SK-MEL-5 (cell line): ENCODE measurements at regions not wholly inside any gene's neighbourhood (a gene's known extent, or its start where the extent isn't known, plus 50 kb on each side); places are given as distances from the start of the nearest gene placed in this dataset.
"Not testable (repeated sequence)": the region's sequence is repeated elsewhere in the genome, so short reads cannot be mapped to it uniquely, and the experiment has no call there.

Experiments used
- DNase-seq: peaks from one replicate; pipeline ENCODE4 v3.0.0-alpha.2; 2016; ENCODE audit warnings: low read depth, low spot score
- in situ Hi-C: cut with HindIII; loops from 2 replicates; pipeline ENCODE4 v1.10.0; 2016; ENCODE audit warnings: low sequenced_read_pairs, high pct_unique_total_duplicates, low pct_unique_long_range_greater_than_20kb

DNA sequence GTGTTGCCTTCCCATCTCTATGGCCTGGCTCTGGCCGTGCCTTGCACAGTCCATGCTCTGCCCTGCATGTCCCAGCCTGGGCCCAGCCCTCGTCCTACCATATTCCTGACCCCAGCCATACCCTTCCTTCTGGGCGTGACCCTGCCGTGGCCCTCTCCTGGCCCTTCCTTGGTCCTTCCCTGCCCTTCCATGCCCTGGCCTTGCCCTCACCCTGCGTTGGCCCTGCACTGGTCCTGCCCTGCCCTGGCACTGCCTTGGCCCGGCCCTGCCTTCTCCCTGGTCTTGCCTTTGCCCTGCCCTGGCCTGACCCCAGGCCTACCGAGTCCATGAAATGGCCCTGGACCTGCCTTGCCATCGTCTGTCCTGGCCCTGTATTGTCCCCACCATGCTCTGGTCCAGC is 1561.8 kb downstream of the RPIA start:
- DNase-seq, in situ Hi-C loops: not testable (repeated sequence)

DNA sequence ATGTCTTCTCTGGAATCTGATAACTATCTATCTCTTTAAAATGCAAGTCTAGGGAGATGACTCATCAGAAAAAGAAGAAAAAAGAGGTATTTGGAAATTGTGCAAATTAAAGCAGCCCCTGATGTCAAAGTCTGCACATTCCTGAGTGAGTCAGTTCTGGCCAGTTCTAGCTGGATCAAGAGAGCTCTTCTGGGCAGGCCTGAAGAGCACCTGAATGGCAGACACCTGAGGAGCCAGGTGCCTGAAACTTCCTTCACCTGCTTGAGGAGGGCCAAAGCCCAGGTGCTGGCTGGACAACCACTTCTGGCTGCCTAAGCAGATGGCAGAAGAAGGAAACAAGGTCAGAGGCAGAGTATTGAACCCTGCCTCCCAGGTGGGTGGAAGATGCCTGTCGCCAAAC is 1575.4 kb downstream of the RPIA start:
- DNase-seq, in situ Hi-C loops: not testable (repeated sequence)

DNA sequence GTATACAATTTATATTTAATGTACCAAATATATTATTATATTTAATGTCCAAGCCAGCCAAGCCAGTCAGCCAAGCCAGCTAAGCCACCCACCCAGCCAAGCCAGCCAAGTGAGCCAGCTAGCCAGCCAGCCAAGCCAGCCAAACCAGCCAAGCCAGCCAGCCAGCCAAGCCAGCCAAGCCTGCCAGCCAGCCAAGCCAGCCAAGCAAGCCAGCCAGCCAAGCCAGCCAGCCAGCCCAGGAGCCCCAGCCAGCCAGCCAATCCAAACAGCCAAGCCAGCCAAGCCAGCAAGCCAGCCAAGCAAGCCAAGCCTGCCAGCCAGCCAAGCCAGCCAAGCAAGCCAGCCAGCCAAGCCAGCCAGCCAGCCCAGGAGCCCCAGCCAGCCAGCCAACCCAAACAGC is 1596.3 kb downstream of the RPIA start:
- in situ Hi-C loops, DNase-seq: not testable (repeated sequence)

DNA sequence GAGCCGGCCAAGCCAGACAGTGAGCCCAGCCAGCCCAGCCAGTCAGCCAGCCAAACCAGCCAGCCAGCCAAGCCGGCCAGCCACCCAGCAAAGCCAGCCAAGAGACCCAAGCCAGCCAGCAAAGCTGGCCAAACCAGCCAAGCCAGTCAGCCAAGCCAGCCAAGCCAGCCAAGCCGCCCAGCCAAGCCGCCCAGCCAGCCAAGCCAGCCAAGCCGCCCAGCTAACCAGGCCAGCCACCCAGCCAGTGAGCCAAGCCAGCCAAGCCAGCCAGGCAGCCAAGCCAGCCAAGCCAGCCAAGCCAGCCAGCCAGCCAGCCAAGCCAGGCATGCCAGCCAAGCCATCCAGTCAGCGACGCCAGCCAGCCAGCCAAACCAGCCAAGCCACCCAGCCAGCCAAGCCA is 1596.9 kb downstream of the RPIA start:
- DNase-seq, in situ Hi-C loops: not testable (repeated sequence)

DNA sequence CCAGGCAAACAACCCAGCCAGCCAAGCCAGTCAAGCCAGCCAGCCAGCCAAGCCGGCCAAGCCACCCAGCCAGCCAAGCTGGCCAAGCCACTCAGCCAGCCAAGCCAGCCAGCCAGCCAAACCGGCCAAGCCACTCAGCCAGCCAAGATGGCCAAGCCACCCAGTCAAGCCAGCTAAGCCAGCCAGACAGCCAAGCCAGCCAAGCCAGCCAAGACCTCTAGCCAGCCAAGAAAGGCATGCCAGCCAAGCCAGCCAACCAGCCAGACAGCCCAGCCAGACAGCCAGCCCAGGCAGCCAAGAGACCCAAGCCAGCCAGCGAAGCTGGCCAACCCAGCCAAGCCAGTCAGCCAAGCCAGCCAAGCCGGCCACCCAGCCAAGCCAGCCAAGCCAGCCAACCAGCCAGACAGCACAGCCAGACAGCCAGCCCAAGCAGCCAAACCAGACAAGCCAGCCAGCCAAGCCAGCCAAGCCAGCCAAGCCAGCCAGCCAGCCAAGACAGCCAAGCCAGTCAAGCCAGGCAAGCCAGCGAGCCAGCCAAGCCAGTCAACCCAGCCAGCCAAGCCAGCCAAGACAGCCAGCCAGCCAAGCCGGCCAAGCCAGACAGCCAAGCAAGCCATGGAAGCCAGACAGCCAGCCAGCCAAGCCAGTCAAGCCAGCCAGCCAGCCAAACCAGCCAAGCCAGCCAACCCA is 1598.0 kb downstream of the RPIA start:
- in situ Hi-C loops, DNase-seq: not testable (repeated sequence)

DNA sequence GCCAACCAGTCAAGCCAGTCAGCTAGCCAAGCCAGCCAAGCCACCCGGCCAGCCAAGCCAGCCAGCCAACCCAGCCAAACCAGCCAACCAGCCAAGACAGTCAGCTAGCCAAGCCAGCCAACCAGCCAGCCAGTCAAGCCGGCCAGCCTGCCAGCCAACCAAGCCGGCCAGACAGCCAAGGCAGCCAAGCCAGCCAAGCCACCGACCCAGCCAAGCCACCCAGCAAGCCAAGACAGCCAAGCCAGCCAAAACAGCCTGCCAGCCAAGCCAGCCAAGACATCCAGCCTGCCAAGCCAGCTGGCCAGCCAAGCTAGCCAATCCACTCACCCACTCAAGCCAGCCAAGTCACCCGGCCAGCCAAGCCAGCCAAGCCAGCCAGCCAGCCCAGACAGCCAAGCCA is 1599.2 kb downstream of the RPIA start:
- DNase-seq, in situ Hi-C loops: not testable (repeated sequence)

DNA sequence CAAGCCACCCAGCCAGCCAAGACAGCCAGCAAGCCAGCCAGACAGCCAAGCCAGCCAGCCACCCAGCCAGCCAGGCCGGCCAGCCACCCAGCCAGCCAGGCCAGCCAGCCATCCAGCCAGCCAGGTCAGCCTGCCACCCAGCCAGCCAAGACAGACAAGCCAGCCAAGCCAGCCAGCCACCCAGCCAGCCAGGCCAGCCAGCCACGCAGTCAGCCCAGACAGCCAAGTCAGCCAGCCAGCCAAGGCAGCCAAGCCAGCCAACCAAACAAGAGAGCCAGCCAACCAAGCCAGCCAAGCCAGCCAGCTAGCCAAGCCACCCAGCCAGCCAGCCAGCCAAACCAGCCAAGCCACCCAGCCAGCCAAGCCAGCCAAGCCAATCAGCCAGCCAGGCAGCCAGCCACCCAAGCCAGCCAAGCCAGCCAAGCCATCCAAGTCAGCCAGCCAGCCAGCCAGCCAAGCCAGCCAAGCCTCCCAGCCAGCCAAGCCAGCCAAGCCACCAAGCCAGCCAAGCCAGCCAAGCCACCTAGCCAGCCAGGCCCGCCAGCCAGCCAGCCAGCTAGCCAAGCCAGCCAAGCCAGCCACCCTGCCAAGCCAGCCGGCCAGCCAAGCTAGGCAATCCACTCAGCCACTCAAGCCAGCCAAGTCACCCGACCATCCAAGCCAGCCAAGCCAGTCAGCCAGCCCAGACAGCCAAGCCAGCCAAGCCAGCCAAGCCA is 1599.9 kb downstream of the RPIA start:
- in situ Hi-C loops, DNase-seq: not testable (repeated sequence)

DNA sequence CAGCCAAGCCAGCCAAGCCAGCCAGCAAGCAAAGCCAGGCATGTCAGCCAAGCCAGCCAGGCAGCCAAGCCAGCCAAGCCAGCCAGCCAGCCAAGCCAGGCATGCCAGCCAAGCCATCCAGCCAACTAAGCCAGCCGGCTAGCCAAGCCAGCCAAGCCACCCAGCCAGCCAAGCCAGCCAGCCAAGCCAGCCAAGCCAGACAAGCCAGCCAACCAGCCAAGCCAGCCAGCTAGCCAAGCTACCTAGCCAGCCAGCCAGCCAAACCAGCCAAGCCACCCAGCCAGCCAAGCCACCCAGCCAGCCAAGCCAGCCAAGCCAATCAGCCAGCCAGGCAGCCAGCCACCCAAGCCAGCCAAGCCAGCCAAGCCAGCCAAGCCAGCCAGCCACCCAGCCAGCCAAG is 1600.5 kb downstream of the RPIA start:
- in situ Hi-C loops, DNase-seq: not testable (repeated sequence)

DNA sequence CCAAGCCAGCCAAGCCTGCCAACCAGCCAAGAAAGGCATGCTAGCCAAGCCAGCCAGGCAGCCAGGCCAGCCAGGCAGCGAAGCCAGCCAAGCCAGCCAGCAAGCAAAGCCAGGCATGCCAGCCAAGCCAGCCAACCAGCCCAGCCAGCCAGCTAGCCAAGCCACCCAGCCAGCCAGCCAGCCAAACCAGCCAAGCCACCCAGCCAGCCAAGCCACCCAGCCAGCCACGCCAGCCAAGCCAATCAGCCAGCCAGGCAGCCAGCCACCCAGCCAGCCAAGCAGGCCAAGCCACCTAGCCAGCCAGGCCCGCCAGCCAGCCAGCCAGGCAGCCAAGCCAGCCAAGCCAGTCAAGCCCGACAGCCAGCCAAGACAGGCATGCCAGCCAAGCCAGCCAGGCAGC is 1601.0 kb downstream of the RPIA start:
- in situ Hi-C loops, DNase-seq: not testable (repeated sequence)

DNA sequence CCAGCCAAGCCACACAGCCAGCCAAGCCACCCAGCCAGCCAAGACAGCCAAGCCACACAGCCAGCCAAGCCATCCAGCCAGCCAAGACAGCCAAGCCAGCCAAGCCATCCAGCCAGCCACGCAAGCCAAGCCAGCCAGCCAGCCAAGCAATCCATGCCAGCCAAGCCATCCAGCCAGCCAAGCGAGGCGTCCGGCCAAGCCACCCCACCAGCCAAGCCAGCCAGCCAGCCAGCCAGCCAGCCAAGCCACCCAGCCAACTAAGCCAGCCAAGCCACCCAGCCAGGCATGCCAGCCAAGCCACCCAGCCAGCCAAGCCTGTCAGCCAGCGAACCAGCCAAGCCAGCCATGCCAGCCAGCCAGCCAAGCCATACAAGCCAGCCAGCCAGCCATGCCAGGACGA is 1601.8 kb downstream of the RPIA start:
- DNase-seq, in situ Hi-C loops: not testable (repeated sequence)

DNA sequence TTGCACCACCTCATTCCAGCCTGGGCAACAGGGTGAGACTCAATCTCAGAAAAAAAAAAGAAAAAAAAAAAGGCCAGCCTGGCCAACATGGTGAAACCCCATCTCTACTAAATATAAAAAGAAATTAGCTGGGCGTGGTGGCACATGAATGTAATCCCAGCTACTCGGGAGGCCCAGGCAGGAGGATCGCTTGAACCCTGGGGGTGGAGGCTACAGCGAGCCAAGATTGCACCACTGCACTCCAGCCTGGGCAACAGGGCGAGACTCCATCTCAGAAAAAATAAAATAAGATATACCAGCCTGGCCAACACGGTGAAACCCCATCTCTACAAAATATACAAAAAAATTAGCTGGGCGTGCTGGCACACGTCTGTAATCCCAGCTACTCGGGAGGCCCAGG is 1602.3 kb downstream of the RPIA start:
- in situ Hi-C loops, DNase-seq: not testable (repeated sequence)

DNA sequence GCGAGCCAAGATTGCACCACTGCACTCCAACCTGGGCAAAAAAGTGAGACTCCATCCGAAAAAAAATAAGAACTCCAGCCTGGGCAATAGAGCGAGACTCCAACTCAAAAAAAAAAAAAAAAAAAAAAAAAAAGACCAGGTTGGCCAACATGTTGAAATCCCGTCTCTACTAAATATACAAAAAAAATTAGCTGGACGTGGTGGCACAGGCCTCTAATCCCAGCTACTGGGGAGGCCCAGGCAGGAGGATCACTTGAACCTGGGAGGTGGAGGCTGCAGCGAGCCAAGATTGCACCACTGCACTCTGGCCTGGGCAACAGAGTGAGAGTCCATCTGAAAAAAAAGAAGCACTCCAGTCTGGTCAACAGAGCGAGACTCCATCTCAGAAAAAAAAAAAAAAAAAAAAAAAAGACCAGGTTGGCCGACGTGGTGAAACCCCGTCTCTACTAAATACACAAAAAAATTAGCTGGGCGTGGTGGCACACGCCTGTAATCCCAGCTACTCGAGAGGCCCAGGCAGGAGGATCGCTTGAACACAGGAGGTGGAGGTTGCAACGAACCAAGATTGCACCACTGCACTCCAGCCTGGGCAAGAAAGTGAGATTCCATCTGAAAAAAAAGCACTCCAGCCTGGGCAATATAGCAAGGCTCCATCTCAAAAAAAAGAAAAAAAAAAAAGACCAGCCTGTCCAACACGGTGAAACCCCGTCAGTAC is 1603.7 kb downstream of the RPIA start:
- DNase-seq, in situ Hi-C loops: not testable (repeated sequence)

DNA sequence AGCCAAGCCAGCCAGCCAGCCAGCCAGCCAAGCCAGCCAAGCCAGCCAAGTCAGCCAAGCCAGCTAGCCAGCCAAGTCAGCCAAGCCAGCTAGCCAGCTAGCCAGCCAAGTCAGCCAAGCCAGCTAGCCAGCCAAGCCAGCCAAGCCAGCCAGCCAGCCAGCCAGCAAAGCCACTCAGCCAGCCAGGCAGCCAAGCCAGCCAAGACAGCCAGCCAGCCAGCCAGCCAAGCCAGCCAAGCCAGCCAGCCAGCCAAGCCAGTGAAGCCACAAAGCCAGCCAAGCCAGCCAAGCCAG is 1605.0 kb downstream of the RPIA start:
- DNase-seq, in situ Hi-C loops: not testable (repeated sequence)

DNA sequence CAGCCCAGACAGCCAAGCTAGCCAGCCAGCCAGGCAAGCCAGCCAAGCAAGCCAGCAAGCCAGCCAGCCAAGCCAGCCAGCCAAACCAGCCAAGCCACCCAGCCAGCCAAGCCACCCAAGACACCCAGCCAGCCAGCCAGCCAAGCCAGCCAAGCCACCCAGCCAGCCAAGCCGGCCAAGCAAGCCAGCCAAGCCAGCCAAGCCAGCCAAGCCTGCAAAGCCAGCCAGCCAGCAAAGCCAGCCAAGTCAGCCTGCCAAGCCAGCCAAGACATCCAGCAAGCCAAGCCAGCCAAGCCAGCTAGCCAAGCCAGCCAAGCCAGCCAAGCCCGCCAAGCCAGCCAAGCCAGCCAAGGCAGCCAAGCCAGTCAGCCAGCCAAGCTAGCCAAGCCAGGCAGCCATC is 1606.2 kb downstream of the RPIA start:
- in situ Hi-C loops, DNase-seq: not testable (repeated sequence)

DNA sequence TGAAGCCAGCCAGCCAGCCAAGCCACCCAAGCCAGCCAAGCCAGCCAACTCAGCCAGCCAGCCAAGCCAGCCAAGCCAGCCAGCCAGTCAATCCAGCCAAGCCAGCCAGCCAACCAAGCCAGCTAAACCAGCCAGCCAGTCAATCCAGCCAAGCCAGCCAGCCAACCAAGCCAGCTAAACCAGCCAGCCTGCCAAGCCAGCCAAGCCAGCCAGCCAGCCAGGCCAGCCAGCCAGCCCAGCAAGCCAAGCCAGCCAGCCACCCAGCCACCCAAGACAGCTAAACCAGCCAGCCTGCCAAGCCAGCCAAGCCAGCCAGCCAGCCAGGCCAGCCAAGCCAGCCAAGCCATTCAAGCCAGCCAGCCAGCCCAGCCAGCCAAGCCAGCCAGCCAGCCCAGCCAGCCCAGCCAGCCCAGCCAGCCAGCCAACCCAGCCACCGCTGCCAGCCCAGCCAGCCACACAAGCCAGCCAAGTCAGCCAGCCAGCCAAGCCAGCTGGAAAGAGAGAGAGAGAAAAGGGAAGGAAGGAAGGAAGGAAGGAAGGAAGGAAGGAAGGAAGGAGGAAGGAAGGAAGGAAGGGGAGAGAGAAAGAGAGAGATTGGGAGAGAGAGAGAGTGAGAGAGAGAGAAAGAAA is 1606.8 kb downstream of the RPIA start:
- DNase-seq, in situ Hi-C loops: not testable (repeated sequence)

DNA sequence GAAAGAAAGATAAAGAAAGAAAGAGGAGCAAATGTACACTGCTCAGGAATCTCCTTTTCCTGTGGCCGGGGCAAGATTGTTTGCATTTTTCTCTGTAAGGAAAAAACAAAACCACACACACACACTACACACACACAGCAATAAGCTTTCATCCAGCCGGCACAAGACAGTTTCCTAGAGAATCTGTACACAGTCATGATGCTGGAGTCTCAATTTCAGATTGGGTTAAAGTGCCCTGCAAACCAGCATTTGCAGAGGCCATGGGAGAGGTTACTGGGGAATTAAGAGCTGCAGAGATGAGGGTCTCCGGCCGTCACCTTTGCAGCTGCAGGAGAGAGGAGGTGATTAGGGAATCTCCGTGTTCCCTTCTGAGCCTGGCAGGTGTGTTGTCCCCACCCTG is 1607.5 kb downstream of the RPIA start:
- DNase-seq, in situ Hi-C loops: not testable (repeated sequence)

DNA sequence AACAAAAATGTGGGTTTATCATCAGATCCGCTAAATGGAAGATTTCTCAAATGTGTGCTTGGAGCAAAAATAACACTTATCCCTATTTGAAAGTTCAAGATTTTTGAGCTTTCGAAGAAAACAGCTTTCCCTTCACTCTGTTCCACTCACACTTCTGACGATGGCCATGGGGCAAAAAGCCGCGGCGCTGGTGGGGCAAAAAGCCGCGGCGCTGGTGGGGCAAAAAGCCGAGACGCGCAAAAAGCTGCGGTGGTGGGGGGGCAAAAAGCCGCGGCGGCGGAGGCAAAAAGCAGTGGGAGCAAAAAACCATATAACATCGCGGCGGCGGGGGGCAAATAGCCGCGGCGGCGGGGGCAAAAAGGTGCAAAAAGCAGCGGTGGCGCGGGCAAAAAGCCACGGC is 1631.5 kb downstream of the RPIA start:
- DNase-seq, in situ Hi-C loops: not testable (repeated sequence)
